ENCODE measurements at regions not wholly inside any gene's neighbourhood (a gene's known extent, or its start where the extent isn't known, plus 50 kb on each side); places are given as distances from the start of the nearest gene placed in this dataset.
"Not testable (repeated sequence)": the region's sequence is repeated elsewhere in the genome, so short reads cannot be mapped to it uniquely, and the experiment has no call there.

DNA sequence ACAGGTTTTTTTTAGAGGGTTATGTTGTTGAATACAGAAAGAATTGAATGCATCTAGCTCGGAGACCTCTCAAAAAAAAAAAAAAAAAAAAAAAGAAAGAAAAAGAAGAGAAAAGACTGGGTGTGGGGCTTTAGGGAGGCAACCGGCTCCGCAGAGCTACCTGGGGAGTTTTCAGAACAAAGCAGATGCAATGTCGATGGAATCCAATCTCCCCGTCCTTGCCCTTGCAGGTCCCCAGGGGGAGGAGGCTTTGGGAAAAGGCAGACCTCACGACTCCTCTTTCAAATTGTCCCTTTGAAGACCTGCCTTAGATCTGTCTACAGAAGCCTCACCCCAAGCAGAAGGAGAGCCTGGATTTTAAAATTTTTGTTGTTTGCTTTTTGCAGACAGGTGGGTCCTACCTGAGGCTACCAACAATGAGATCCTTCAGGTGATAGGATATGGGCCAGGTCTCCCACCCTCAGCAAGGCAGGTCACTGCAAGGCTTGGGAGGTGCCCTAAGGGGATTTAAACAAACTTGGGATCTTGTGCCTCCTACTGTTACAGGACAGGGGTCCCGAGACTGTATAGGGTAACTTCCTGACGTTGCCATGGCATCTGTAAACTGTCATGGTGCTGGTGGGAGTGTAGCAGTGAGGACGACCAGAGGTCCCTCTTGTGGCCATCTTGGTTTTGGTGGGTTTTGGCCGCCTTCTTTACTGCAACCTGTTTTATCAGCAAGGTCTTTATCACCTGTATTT, 75.2 kb upstream of the PRKX start:
- TF ChIP-seq, protein P1, sequence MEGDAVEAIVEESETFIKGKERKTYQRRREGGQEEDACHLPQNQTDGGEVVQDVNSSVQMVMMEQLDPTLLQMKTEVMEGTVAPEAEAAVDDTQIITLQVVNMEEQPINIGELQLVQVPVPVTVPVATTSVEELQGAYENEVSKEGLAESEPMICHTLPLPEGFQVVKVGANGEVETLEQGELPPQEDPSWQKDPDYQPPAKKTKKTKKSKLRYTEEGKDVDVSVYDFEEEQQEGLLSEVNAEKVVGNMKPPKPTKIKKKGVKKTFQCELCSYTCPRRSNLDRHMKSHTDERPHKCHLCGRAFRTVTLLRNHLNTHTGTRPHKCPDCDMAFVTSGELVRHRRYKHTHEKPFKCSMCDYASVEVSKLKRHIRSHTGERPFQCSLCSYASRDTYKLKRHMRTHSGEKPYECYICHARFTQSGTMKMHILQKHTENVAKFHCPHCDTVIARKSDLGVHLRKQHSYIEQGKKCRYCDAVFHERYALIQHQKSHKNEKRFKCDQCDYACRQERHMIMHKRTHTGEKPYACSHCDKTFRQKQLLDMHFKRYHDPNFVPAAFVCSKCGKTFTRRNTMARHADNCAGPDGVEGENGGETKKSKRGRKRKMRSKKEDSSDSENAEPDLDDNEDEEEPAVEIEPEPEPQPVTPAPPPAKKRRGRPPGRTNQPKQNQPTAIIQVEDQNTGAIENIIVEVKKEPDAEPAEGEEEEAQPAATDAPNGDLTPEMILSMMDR (conservative IDR thresholded peaks at IDR 0.05; ENCODE audit: low read depth): no peak
- H3K27ac ChIP-seq: no peak overlapping the region
- ChIA-PET POLR2A (ENCODE audit: low non-redundant PET) (no interaction called here), CTCF (interaction anchor here (0.6 kb wide), 1 partner anchor 192 kb away, joined by 3 read pairs; no protein-coding TSS in a partner anchor)
- no peak for DNase-seq (ENCODE audit: low spot score)

DNA sequence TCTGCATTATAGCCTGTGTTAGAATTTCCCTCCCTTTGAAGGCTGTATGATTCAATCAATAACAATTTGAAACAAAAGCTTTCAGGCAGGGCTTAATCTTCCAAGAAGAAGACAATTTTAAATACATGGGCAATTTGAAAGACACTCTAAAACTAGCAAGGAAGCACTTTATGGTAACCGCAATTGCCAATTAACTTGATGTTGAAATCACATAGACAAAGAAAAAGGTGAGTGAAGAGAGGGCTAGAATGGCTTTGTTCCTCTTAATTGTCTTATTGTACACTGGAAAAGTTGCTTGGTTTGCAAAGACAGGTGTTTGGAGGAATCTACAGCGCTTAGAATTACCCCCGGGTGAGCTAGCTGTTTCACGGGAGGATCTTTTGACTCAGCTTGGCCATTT, 74.4 kb upstream of the PRKX start:
- POLR2A ChIA-PET (ENCODE audit: low non-redundant PET): no interaction called here
- no peak overlapping the region for H3K27ac ChIP-seq
- CTCF ChIA-PET: interaction anchor here (0.6 kb wide), 1 partner anchor 193 kb away, joined by 3 read pairs; no protein-coding TSS in a partner anchor
- TF ChIP-seq, protein P1 (conservative IDR thresholded peaks at IDR 0.05; ENCODE audit: low read depth): no peak
- no peak for DNase-seq (ENCODE audit: low spot score)

DNA sequence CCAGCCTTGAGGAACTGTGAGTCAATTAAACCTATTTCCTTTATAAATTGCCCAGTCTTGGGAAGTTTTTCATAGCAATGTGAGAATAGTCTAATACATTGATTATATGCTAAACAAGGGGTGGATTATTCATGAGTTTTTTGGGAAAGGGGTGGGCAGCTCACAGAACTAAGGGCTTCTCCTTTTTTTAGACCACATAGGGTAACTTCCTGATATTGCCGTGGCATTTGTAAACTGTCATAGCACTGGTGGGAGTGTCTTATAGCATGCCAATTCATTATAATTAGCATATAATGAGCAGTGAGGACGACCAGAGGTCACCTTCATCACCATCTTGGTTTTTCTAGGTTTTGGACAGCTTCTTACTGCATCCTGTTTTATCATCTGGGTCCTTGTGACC, 72.4 kb upstream of the PRKX start:
- CTCF ChIA-PET; DNase-seq (ENCODE audit: low spot score); POLR2A ChIA-PET (ENCODE audit: low non-redundant PET); H3K27ac ChIP-seq: not testable (repeated sequence)

DNA sequence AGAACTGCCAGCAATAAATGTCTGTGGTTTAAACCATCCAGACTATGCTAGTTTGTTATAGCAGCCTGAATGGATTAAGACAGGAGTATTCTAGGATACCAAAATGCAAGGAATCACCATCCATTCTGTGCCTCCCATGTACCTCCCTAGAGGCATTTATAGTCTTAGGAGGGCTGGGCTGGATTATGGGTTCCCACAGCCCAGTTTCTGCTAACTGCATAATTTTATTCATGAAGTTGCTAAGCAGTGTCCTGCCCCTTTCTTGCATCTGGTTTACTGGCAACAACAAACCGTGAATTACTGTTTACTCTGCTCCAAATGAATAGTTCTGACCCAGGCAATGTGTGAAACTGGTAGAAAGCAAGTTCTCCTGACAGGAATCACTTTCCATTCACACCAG, 67.1 kb upstream of the PRKX start:
- POLR2A ChIA-PET (ENCODE audit: low non-redundant PET): no interaction called here
- no peak overlapping the region for H3K27ac ChIP-seq
- CTCF ChIA-PET: no interaction called here
- no peak for DNase-seq (ENCODE audit: low spot score)
- TF ChIP-seq, protein P1 (conservative IDR thresholded peaks at IDR 0.05; ENCODE audit: low read depth): no peak

DNA sequence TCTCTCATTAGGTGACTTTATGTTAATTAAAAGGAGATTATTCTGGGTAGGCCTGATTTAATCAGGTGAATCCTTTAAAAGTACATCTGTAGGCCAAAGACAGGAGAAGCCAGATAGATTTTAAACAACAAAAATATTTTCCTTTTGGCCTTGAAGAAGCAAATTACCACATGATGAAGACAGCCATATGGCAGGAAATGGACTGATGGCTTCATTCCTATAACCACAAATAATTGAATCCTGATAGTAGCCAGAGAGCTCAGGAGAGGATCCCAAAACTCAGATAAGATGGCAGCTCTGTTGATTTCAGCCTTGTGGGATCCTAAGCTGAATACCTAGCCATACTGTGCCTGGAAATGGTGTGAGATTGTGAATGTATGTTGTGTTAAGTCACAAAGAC, 66.1 kb upstream of the PRKX start:
- DNase-seq (ENCODE audit: low spot score): no peak
- ChIA-PET POLR2A (ENCODE audit: low non-redundant PET) (no interaction called here), CTCF (no interaction called here)

DNA sequence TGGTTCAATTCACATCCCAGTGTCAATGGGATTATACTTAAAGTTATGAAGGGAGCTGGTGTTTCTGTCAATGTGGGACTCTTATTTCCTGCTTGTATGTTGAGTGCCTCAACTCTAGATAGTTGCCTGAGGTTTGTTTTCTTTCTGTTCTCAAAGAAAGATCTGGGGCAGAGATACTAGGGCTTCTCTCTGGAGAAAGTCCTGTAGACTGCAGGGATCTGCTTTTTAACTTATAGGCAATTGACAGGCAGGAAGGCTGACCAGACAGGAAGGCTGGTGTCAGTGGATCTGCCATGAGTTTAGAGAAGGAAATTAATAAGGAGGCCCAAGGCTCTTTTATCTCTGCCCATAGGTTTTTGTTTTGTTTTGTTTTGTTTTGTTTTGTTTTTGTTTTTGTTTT, 64.0 kb upstream of the PRKX start:
- H3K27ac ChIP-seq: no peak overlapping the region
- ChIA-PET CTCF (interaction anchor here (0.6 kb wide), 1 partner anchor 88 kb away, joined by 3 read pairs; no protein-coding TSS in a partner anchor), POLR2A (ENCODE audit: low non-redundant PET) (no interaction called here)
- TF ChIP-seq, protein P1 (conservative IDR thresholded peaks at IDR 0.05; ENCODE audit: low read depth): no peak
- no peak for DNase-seq (ENCODE audit: low spot score)

More for the DNA sequence above, 66.1 kb upstream of the PRKX start:
- TF ChIP-seq, protein P1 (conservative IDR thresholded peaks at IDR 0.05; ENCODE audit: low read depth): no peak
- no peak overlapping the region for H3K27ac ChIP-seq

DNA sequence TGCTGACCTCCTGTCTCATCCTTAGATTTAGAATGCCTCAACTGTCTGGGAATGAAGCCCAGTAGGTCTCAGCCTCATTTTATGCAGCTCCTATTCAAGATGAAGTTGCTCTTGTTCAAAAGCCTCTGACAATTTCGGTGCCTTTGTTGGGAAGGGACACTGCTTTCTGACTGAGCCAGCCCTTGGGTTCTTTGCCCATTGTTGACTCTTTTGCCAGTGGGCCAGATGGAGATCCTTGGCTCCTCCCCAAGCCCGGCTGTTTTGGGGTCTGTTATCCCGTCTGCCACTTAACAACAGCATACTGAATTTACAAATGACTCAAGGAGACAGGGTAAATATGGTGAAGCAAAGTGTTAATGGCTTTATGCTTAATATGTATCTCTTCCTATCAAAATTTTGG, 58.3 kb upstream of the PRKX start:
- CTCF ChIA-PET: no interaction called here
- TF ChIP-seq, protein P1 (conservative IDR thresholded peaks at IDR 0.05; ENCODE audit: low read depth): no peak
- no peak overlapping the region for H3K27ac ChIP-seq
- POLR2A ChIA-PET (ENCODE audit: low non-redundant PET): no interaction called here
- no peak for DNase-seq (ENCODE audit: low spot score)
